ENCODE measurements at regions not wholly inside any gene's neighbourhood (a gene's known extent, or its start where the extent isn't known, plus 50 kb on each side); places are given as distances from the start of the nearest gene placed in this dataset.

DNA sequence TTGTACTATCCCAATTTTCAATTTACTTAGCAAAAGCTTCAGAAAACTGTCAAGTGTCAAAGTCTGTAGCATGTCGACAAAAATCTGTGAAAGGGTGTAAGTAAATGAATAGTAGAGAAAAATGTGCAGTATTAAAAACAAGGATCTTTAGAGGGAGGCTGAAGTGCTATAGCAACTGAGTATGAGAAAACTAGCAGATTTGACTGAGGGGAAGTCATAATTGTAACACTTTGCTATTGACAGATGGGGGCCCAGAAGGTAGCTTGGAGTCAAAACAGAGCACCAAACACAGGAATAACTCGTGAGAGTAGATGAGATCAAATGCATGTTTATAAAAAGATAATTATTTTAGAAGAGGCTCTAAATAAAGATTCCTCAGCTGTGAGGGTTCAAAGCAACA is 657.7 kb downstream of the TMEM182 start:
- DNase-seq, result no peak
- Histone ChIP-seq H3K27ac (no peak overlapping the region), H3K36me3 (no peaks in the 10 kb centered on the region), H3K9me3 (no peaks in the 10 kb centered on the region), H3K27me3 (no peaks in the 10 kb centered on the region), H3K4me3 (no peak overlapping the region), H3K4me1 (no peaks in the 10 kb centered on the region)
- intact Hi-C loops (cut with DNase I; ENCODE audit: low total_unique reads), result no loop called here
- TF ChIP-seq POLR2A (IDR thresholded peaks at IDR 0.05), result no peak
- TF ChIP-seq, protein P1, sequence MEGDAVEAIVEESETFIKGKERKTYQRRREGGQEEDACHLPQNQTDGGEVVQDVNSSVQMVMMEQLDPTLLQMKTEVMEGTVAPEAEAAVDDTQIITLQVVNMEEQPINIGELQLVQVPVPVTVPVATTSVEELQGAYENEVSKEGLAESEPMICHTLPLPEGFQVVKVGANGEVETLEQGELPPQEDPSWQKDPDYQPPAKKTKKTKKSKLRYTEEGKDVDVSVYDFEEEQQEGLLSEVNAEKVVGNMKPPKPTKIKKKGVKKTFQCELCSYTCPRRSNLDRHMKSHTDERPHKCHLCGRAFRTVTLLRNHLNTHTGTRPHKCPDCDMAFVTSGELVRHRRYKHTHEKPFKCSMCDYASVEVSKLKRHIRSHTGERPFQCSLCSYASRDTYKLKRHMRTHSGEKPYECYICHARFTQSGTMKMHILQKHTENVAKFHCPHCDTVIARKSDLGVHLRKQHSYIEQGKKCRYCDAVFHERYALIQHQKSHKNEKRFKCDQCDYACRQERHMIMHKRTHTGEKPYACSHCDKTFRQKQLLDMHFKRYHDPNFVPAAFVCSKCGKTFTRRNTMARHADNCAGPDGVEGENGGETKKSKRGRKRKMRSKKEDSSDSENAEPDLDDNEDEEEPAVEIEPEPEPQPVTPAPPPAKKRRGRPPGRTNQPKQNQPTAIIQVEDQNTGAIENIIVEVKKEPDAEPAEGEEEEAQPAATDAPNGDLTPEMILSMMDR (IDR thresholded peaks at IDR 0.05), result no peak

DNA sequence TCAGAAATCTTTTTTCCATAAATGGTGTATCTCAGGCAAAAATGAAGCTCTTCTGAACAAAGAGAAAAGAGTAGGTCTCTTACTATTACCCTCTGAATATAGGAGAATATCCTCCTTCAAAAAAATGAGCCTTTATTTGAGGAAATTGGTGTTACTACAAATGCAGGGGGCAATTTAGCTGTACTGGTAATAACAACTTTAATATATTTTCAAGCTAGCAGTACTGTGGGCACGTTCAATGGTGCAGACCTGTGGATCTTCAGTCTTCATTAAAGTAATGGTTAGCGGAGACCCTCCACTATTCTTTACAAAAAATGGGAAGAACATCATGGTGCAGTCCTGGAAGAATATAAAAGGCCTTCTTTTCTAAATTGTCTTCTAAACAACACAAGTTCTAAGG is 661.3 kb downstream of the TMEM182 start:
- no peak overlapping the region for H3K27ac ChIP-seq
- DNase-seq, result no peak
- H3K36me3 ChIP-seq, result no peaks in the 10 kb centered on the region
- TF ChIP-seq, protein P1 (IDR thresholded peaks at IDR 0.05), result no peak
- no peak for TF ChIP-seq POLR2A (IDR thresholded peaks at IDR 0.05)
- intact Hi-C loops (cut with DNase I; ENCODE audit: low total_unique reads), result no loop called here
- H3K4me3 ChIP-seq, result no peak overlapping the region
- H3K9me3 ChIP-seq, result no peaks in the 10 kb centered on the region
- H3K4me1 ChIP-seq, result no peaks in the 10 kb centered on the region
- H3K27me3 ChIP-seq, result no peaks in the 10 kb centered on the region

DNA sequence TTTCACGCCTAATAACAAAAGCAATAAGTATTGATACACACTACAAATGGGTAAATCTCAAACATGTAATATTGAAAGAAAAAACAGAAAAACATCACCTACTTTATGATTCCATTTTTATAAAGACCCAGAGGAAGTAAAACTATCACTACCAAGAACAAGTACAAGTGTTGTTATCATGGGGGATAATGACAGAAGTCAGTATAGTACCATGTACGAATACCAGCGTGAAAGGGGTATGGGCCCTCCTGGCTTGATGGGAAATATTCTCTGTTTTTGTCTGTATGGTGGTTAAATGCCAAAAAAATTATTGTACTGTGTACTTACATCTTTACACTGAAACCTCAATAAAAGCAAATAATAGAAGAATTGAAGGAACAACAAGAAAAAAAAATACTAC is 665.7 kb downstream of the TMEM182 start:
- Histone ChIP-seq H3K9me3 (no peaks in the 10 kb centered on the region), H3K4me3 (no peak overlapping the region), H3K36me3 (no peaks in the 10 kb centered on the region), H3K27ac (no peak overlapping the region), H3K27me3 (no peaks in the 10 kb centered on the region), H3K4me1 (no peaks in the 10 kb centered on the region)
- TF ChIP-seq, protein P1 (IDR thresholded peaks at IDR 0.05), result no peak
- TF ChIP-seq POLR2A (IDR thresholded peaks at IDR 0.05), result no peak
- no peak for DNase-seq
- intact Hi-C loops (cut with DNase I; ENCODE audit: low total_unique reads), result no loop called here

DNA sequence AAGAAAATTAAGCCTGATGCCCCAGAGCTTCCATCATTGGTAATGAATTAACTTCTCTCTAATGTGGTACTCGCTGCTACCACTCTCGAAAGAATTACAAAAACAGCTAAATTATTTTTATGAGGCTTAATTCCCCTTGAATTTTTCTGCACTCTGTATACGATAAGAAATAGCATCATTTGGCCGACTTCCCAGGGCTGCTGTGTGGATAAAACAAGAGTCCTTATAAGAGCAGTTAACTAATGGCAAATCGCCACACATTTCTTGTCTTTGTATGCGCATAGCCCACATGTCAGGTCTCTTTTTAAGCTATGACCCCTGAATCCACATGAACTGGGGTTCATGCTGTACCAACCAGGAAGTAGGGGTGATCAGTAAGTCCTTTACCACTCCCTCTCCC is 668.4 kb downstream of the TMEM182 start:
- intact Hi-C loops (cut with DNase I; ENCODE audit: low total_unique reads), result no loop called here

DNA sequence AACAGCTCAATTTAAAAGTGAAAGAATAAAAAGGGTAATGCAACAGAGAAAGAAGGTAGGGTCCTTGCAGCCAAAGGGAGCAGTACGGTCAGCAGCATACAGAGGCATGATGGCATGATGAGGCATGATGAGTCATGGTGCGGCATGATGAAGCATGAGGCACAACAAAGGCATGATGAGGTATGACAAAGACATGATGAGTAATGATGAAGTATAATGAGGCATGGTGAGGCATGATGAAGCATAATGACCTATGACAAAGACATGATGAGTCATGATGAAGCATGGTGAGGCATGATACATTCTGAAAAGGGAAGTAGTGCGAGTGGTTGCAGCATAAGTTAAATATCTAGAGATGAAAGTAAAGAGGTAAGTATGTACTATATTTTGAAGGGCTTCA is 673.2 kb downstream of the TMEM182 start:
- intact Hi-C loops (cut with DNase I; ENCODE audit: low total_unique reads), result no loop called here
- TF ChIP-seq, protein P1 (IDR thresholded peaks at IDR 0.05), result no peak
- TF ChIP-seq POLR2A (IDR thresholded peaks at IDR 0.05), result no peak

More for the DNA sequence above, 668.4 kb downstream of the TMEM182 start:
- H3K4me1 ChIP-seq, result no peaks in the 10 kb centered on the region
- TF ChIP-seq POLR2A (IDR thresholded peaks at IDR 0.05), result no peak
- TF ChIP-seq, protein P1 (IDR thresholded peaks at IDR 0.05), result no peak
- H3K27me3 ChIP-seq, result no peaks in the 10 kb centered on the region
- no peaks in the 10 kb centered on the region for H3K36me3 ChIP-seq
- no peak overlapping the region for H3K4me3 ChIP-seq
- no peaks in the 10 kb centered on the region for H3K9me3 ChIP-seq
- no peak overlapping the region for H3K27ac ChIP-seq
- DNase-seq, result no peak

More for the DNA sequence above, 673.2 kb downstream of the TMEM182 start:
- H3K36me3 ChIP-seq, result no peaks in the 10 kb centered on the region
- H3K4me1 ChIP-seq, result no peaks in the 10 kb centered on the region
- H3K27ac ChIP-seq, result no peak overlapping the region
- H3K27me3 ChIP-seq, result no peaks in the 10 kb centered on the region
- no peaks in the 10 kb centered on the region for H3K9me3 ChIP-seq
- H3K4me3 ChIP-seq, result no peak overlapping the region
- DNase-seq, result no peak
